HG03045 (cell line): ENCODE measurements at regions not wholly inside any gene's neighbourhood (a gene's known extent, or its start where the extent isn't known, plus 50 kb on each side); places are given as distances from the start of the nearest gene placed in this dataset.
"Not testable (repeated sequence)": the region's sequence is repeated elsewhere in the genome, so short reads cannot be mapped to it uniquely, and the experiment has no call there.

Source experiments
- ATAC-seq: cut with Tn5 transposase; IDR thresholded peaks from one replicate; pipeline ENCODE4 v1.9.1; 2021; ENCODE audit warnings: mild to moderate bottlenecking, moderate library complexity; ENCODE audit not compliant: unreplicated experiment

- ATAC-seq = no peak
Observed at GRCh38 chr7:121745856-121746255, 127.1 kb upstream of the PTPRZ1 start.

- no peak for ATAC-seq
Observed at GRCh38 chr7:121744877-121745276, 128.1 kb upstream of the PTPRZ1 start.

GRCh38 chr7:121744319-121744718, 128.6 kb upstream of the PTPRZ1 start:
- ATAC-seq = no peak

GRCh38 chr7:121741896-121742295, 131.1 kb upstream of the PTPRZ1 start:
- no peak for ATAC-seq

- ATAC-seq = no peak
Observed at GRCh38 chr7:121739465-121739864, 133.5 kb upstream of the PTPRZ1 start.

GRCh38 chr7:121730869-121731268, 142.1 kb upstream of the PTPRZ1 start:
- ATAC-seq = no peak

GRCh38 chr7:121714559-121715303, 158.2 kb upstream of the PTPRZ1 start:
- ATAC-seq = no peak

- ATAC-seq = not testable (repeated sequence)
Observed at GRCh38 chr7:121712961-121713360, 160.0 kb upstream of the PTPRZ1 start.

GRCh38 chr7:121697731-121698316, 175.1 kb upstream of the PTPRZ1 start:
- ATAC-seq = no peak

- ATAC-seq = no peak
Observed at GRCh38 chr7:121696954-121697353, 176.0 kb upstream of the PTPRZ1 start.

- ATAC-seq = no peak
Observed at GRCh38 chr7:121689749-121690148, 183.2 kb upstream of the PTPRZ1 start.

- ATAC-seq = no peak
Observed at GRCh38 chr7:121681700-121682099, 191.3 kb upstream of the PTPRZ1 start.

- no peak for ATAC-seq
Observed at GRCh38 chr7:121676168-121676567, 196.8 kb upstream of the PTPRZ1 start.

- ATAC-seq = not testable (repeated sequence)
Observed at GRCh38 chr7:121674455-121674854, 198.5 kb upstream of the PTPRZ1 start.

- ATAC-seq = no peak
Observed at GRCh38 chr7:121669144-121669543, 203.8 kb upstream of the PTPRZ1 start.

- no peak for ATAC-seq
Observed at GRCh38 chr7:121666306-121666705, 206.7 kb upstream of the PTPRZ1 start.

- ATAC-seq = no peak
Observed at GRCh38 chr7:121643320-121643719, 229.6 kb upstream of the PTPRZ1 start.

GRCh38 chr7:121639705-121640104, 233.3 kb upstream of the PTPRZ1 start:
- no peak for ATAC-seq

- ATAC-seq = no peak
Observed at GRCh38 chr7:121638286-121638685, 234.7 kb upstream of the PTPRZ1 start.

- ATAC-seq = no peak
Observed at GRCh38 chr7:121634356-121634755, 238.2 kb upstream of the FAM3C start.

- ATAC-seq = no peak
Observed at GRCh38 chr7:121633186-121633585, 237.1 kb upstream of the FAM3C start.

GRCh38 chr7:121624958-121625357, 228.8 kb upstream of the FAM3C start:
- ATAC-seq = no peak
